ENCODE measurements at regions not wholly inside any gene's neighbourhood (a gene's known extent, or its start where the extent isn't known, plus 50 kb on each side); places are given as distances from the start of the nearest gene placed in this dataset.
A peak's percentile ranks its signal among the peaks of the same experiment; 100 is the strongest.
"Not testable (repeated sequence)": the region's sequence is repeated elsewhere in the genome, so short reads cannot be mapped to it uniquely, and the experiment has no call there.

DNA sequence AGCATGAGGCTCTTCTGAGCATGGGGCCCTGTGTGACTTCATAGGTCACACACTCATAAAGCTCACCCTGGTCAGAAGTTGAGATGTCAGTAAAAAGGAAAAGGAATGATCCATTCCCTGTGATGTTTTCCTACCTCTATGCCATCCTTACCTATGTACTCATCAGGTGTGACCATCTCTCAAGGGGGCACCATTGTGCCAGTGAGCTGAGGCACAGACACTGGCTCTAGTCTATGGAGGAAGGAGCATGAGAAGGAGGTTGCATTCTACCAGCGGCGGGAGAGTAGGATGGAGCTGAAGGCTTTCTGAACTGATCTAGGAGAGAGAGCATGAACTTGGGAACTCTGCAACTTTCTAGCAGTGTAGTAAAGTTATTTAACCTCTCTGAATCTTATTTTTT, 65.8 kb upstream of the RGL1 start:
- no peaks in the 10 kb centered on the region for H3K9me3 ChIP-seq (replicated peaks in 1 of 3)
- H3K27me3 ChIP-seq: no peaks in the 10 kb centered on the region
- intact Hi-C loops (cut with DNase I): no loop called here
- no peak overlapping the region for H3K4me3 ChIP-seq
- no peak for TF ChIP-seq POLR2A (IDR thresholded peaks at IDR 0.05)
- TF ChIP-seq, protein P1, sequence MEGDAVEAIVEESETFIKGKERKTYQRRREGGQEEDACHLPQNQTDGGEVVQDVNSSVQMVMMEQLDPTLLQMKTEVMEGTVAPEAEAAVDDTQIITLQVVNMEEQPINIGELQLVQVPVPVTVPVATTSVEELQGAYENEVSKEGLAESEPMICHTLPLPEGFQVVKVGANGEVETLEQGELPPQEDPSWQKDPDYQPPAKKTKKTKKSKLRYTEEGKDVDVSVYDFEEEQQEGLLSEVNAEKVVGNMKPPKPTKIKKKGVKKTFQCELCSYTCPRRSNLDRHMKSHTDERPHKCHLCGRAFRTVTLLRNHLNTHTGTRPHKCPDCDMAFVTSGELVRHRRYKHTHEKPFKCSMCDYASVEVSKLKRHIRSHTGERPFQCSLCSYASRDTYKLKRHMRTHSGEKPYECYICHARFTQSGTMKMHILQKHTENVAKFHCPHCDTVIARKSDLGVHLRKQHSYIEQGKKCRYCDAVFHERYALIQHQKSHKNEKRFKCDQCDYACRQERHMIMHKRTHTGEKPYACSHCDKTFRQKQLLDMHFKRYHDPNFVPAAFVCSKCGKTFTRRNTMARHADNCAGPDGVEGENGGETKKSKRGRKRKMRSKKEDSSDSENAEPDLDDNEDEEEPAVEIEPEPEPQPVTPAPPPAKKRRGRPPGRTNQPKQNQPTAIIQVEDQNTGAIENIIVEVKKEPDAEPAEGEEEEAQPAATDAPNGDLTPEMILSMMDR (IDR thresholded peaks at IDR 0.05): no peak
- no peak overlapping the region for H3K27ac ChIP-seq
- peaks cover 0 to 22% of the 10 kb centered on the region in 2 donors for H3K4me1 ChIP-seq (replicated peaks in 1 of 2)
- H3K36me3 ChIP-seq (replicated peaks in 1 of 2): no peaks in the 10 kb centered on the region
- WGBS, 4 donors: 86 to 96% (median 94%) methylated on average over 2 of the region's 2 CpGs
- no peak for DNase-seq

DNA sequence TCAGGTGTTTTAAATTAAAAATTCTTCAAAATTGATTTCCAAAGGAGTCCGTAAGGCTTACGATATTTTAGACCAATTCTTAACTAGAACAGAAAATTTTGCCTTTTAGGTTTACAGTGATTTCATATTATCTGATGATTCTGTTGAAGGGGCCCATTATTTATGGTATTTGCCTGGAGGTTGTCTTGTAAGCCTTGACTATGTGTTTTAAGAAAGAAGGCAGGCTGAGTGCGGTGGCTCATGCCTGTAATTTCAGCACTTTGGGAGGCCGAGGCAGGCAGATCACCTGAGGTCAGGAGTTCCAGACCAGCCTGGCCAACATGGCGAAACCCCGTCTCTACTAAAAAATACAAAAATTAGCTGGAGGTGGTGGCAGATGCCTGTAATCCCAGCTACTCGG, 67.0 kb upstream of the RGL1 start:
- WGBS, 4 donors: 92 to 96% (median 94%) methylated on average over 7 of the region's 7 CpGs
- H3K4me3 ChIP-seq; H3K36me3 ChIP-seq (replicated peaks in 1 of 2); DNase-seq; H3K27me3 ChIP-seq; H3K27ac ChIP-seq; H3K9me3 ChIP-seq (replicated peaks in 1 of 3); intact Hi-C loops (cut with DNase I): not testable (repeated sequence)
- peaks cover 0 to 24% of the 10 kb centered on the region in 2 donors for H3K4me1 ChIP-seq (replicated peaks in 1 of 2)

DNA sequence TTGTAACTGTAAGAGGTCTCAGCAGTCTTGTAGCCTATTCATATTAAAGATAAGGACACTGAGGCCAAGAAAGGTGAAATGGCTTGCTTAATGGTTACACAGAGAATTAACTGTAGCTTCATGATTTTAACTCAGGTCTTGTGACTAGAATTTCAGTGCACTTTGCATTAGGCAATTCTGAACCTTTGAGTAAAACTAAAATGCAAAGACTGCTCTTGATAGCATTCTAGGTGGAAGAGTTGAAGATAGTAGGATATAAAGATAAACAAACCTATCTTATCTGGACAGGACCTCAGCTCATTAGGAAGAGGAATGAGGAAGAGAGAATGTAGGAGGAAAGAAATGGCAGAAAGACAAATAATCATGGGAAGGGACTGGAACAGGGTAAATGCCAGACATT, 68.6 kb upstream of the RGL1 start:
- H3K4me1 ChIP-seq (replicated peaks in 1 of 2): peaks cover 0 to 24% of the 10 kb centered on the region in 2 donors
- H3K4me3 ChIP-seq: no peak overlapping the region
- DNase-seq: no peak
- no peak overlapping the region for H3K27ac ChIP-seq
- H3K36me3 ChIP-seq (replicated peaks in 1 of 2): no peaks in the 10 kb centered on the region
- intact Hi-C loops (cut with DNase I): no loop called here
- no peaks in the 10 kb centered on the region for H3K9me3 ChIP-seq (replicated peaks in 1 of 3)
- TF ChIP-seq POLR2A (IDR thresholded peaks at IDR 0.05): no peak
- TF ChIP-seq, protein P1 (IDR thresholded peaks at IDR 0.05): no peak
- no peaks in the 10 kb centered on the region for H3K27me3 ChIP-seq

DNA sequence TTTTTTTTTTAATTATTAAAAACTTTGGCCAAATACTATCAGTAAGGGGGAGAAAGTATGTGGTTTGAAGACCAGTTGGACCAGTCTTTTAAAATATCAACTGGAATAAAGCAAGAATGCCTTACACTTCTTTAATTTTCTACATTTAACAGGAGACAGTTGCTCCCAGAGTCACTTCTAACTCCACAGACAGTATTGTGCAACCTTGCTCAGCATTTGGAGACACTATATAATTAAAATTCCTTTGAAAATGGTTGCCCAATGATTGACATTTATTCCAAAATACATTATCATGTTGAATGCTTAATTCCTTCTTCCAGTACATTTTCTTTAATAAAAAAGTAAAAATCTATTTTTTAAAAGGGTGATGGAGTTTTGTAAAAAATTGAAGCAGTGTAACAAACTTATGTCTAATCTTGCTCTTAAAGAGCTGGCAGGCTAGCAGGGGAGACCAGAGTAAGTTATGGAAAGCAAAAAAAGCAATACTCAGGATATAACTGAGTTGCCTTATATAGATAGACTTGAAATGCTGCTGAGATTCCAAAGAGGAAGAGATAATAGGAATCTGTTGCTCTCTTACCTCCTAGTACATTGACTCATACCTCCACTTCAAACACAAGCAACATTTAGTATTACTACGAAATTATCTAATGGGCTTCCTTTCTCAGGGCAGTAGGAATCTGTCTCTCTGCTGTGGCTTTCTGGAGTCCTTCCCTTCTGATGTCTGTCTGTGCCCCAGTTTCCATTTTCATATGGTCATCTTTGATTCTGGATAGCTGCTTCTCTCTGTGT, 69.7 kb upstream of the RGL1 start:
- Histone ChIP-seq H3K9me3 (replicated peaks in 1 of 3) (no peaks in the 10 kb centered on the region), H3K36me3 (replicated peaks in 1 of 2) (no peaks in the 10 kb centered on the region), H3K27me3 (no peaks in the 10 kb centered on the region), H3K4me1 (replicated peaks in 1 of 2) (peaks cover 0 to 24% of the 10 kb centered on the region in 2 donors), H3K4me3 (peak overlapping the region in 1 of 4 donors; percentile 21), H3K27ac (no peak overlapping the region)
- no peak for TF ChIP-seq POLR2A (IDR thresholded peaks at IDR 0.05)
- TF ChIP-seq, protein P1 (IDR thresholded peaks at IDR 0.05): no peak
- DNase-seq: no peak
- intact Hi-C loops (cut with DNase I): no loop called here
- WGBS, 4 donors: 55 to 70% (median 62%) methylated on average over 1 of the region's 1 CpG

DNA sequence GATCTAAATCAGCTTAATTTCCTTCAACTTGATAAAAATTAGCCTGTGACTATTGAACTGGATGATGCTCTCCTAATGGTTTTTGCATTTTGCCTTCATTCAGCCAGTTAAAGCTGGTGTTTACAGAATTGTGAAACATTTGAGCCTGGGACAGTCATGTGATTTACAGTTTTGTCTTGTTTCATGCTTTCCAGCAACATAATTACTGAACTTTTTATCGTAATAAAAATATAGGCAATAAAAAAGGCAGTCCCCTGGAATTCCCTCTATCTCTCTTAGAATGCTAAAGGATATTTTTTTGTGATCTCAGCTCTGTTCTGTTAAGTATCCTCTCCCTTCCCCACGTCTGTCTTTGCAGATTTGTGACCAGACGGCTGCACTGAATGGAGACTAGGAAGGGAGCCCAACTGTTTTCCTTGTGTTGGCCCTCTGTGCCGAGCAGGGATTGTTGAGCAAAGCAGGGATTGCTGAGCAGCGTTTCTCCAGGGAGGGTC, 70.3 kb upstream of the RGL1 start:
- WGBS, 4 donors: 38 to 53% (median 43%) methylated on average over 5 of the region's 5 CpGs
- Histone ChIP-seq H3K27me3 (no peaks in the 10 kb centered on the region), H3K27ac (no peak overlapping the region), H3K4me1 (replicated peaks in 1 of 2) (peaks cover 0 to 24% of the 10 kb centered on the region in 2 donors), H3K9me3 (replicated peaks in 1 of 3) (no peaks in the 10 kb centered on the region), H3K36me3 (replicated peaks in 1 of 2) (no peaks in the 10 kb centered on the region), H3K4me3 (peak overlapping the region in 1 of 4 donors; percentile 21)
- peak; percentile 8 to 56 (median 37) for DNase-seq
- TF ChIP-seq POLR2A (IDR thresholded peaks at IDR 0.05): no peak
- TF ChIP-seq, protein P1 (IDR thresholded peaks at IDR 0.05): no peak
- intact Hi-C loops (cut with DNase I): no loop called here
